MCF 10A (cell line): ENCODE measurements at regions not wholly inside any gene's neighbourhood (a gene's known extent, or its start where the extent isn't known, plus 50 kb on each side); places are given as distances from the start of the nearest gene placed in this dataset.
A peak's percentile ranks its signal among the peaks of the same experiment; 100 is the strongest.

Experiments used
- BruUV-seq: library from RNA; stranded (reverse); fragments of 400-500 nt; replicated peaks from 2 replicates; lab custom pipeline; 2021; lab: Mats Ljungman, UMichigan
- CTCF ChIA-PET: fragments of 300-600 bp; sonication (Branson Sonifier 250); formaldehyde crosslinking; extraction: SDS; loops from one replicate; lab custom pipeline; 2021; ENCODE audit warnings: antibody characterized with exemption, inconsistent platforms; lab: Yijun Ruan, JAX
- POLR2A ChIA-PET: fragments of 300-600, 350-650 bp; sonication (Branson Sonifier 250); formaldehyde crosslinking; extraction: SDS; loops from one replicate; lab custom pipeline; 2020; ENCODE audit warnings: antibody characterized with exemption, inconsistent platforms; lab: Yijun Ruan, JAX
- DNase-seq: peaks from one replicate; pipeline ENCODE4 v3.0.0-alpha.2; 2018; ENCODE audit not compliant: unreplicated experiment
- H3K27ac Mint-ChIP-seq: one replicate; pipeline ENCODE4 v1.8.0; 2022; ENCODE audit warnings: mild to moderate bottlenecking, low read depth, mixed read lengths; ENCODE audit not compliant: unreplicated experiment
- H3K27me3 Mint-ChIP-seq: one replicate; pipeline ENCODE4 v1.8.0; 2022; ENCODE audit warnings: mixed read lengths; ENCODE audit not compliant: insufficient read depth, unreplicated experiment
- H3K36me3 Mint-ChIP-seq: one replicate; pipeline ENCODE4 v1.8.0; 2022; ENCODE audit warnings: mild to moderate bottlenecking, moderate library complexity, mixed read lengths; ENCODE audit not compliant: insufficient read depth, unreplicated experiment
- H3K4me1 Mint-ChIP-seq: one replicate; pipeline ENCODE4 v1.8.0; 2022; ENCODE audit warnings: mixed read lengths; ENCODE audit not compliant: insufficient read depth, unreplicated experiment
- H3K4me3 Mint-ChIP-seq: one replicate; pipeline ENCODE4 v1.8.0; 2022; ENCODE audit warnings: mild to moderate bottlenecking, moderate library complexity, mixed read lengths; ENCODE audit not compliant: unreplicated experiment
- H3K9me3 Mint-ChIP-seq: one replicate; pipeline ENCODE4 v1.8.0; 2022; ENCODE audit warnings: mixed read lengths; ENCODE audit not compliant: unreplicated experiment
- intact Hi-C: fragments of 100-400 bp; cut with micrococcal nuclease; formaldehyde crosslinking; loops from 2 replicates; pipeline ENCODE4 v1.14.1; 2022
- TF ChIP-seq, protein P1 (sequence below): fragments of 200-600 bp; IDR thresholded peaks from one replicate; pipeline ENCODE4 v1.8.0; 2022; ENCODE audit warnings: antibody characterized with exemption, mild to moderate bottlenecking; ENCODE audit not compliant: unreplicated experiment

DNA sequence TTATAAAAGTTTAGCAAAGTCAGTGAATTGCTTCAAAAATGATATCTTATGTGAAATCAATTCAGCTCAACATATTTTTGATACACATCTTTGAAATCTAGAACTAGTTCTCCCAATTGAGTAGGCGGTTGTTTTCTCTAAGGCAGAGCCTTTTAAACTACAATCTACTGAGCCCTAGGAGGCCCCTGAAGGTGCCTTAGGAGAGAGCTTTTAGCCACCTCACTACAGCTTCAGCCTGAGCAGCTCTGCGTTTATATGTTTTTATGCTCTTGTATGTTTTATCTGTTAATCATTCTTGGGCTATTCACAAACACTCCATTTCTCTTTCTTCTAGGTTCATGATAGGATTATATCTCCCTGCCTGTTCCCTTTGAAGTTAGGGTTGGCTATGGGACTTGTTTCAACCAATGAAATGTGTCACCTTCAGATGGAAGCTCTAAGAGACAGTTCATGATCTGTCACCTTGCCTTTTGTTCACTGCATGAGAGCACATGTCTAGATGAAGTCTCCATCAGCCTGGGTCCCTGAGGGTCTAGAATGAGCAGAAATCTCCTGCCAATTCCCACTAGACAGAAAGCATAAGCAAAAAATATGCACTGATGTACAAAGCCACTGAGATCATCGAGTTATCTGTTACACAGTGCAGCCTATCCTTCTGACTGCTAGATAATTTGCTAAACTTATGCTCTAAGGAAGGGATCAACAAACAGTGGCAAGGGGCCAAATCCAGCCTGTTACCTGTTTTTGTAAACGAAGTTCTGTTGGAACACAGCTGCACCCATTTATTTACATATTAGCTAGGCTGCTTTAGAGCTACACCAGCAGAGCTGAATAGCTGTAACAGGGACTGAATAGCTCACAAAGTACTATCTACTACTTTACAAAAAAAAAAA lies 128.5 kb upstream of the CDK1 start:
- no TSS peak for BruUV-seq
- H3K27me3 Mint-ChIP-seq, result no peaks in the 10 kb centered on the region
- H3K4me3 Mint-ChIP-seq, result no peak overlapping the region
- intact Hi-C loops, result loop anchor here (5.0 to 10.0 kb wide), 2 partner anchors 83 to 545 kb away; no protein-coding TSS in a partner anchor
- no peak for DNase-seq
- TF ChIP-seq, protein P1, sequence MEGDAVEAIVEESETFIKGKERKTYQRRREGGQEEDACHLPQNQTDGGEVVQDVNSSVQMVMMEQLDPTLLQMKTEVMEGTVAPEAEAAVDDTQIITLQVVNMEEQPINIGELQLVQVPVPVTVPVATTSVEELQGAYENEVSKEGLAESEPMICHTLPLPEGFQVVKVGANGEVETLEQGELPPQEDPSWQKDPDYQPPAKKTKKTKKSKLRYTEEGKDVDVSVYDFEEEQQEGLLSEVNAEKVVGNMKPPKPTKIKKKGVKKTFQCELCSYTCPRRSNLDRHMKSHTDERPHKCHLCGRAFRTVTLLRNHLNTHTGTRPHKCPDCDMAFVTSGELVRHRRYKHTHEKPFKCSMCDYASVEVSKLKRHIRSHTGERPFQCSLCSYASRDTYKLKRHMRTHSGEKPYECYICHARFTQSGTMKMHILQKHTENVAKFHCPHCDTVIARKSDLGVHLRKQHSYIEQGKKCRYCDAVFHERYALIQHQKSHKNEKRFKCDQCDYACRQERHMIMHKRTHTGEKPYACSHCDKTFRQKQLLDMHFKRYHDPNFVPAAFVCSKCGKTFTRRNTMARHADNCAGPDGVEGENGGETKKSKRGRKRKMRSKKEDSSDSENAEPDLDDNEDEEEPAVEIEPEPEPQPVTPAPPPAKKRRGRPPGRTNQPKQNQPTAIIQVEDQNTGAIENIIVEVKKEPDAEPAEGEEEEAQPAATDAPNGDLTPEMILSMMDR, result no peak
- H3K27ac Mint-ChIP-seq, result no peak overlapping the region
- ChIA-PET CTCF (interaction anchor here (0.5 to 8.1 kb wide), 18 partner anchors 10 to 549 kb away, joined by 3 to 77 read pairs (median 3); no protein-coding TSS in a partner anchor), POLR2A (interaction anchor here (0.6 to 1.4 kb wide), 5 partner anchors 118 to 329 kb away, joined by 3 to 6 read pairs (median 3); partner anchors contain the start of gene CDK1)
- H3K36me3 Mint-ChIP-seq, result no peaks in the 10 kb centered on the region
- H3K9me3 Mint-ChIP-seq, result no peaks in the 10 kb centered on the region
- no peaks in the 10 kb centered on the region for H3K4me1 Mint-ChIP-seq

GRCh38 chr10:60648761-60649160 lies 129.5 kb upstream of the CDK1 start:
- no peak for DNase-seq
- H3K27me3 Mint-ChIP-seq, result no peaks in the 10 kb centered on the region
- no peaks in the 10 kb centered on the region for H3K4me1 Mint-ChIP-seq
- H3K27ac Mint-ChIP-seq, result no peak overlapping the region
- POLR2A ChIA-PET, result no interaction called here
- intact Hi-C loops, result loop anchor here (10.0 kb wide), 1 partner anchor 544 kb away; no protein-coding TSS in a partner anchor
- no TSS peak for BruUV-seq
- H3K4me3 Mint-ChIP-seq, result no peak overlapping the region
- H3K36me3 Mint-ChIP-seq, result no peaks in the 10 kb centered on the region
- TF ChIP-seq, protein P1, result no peak
- CTCF ChIA-PET, result interaction anchor here (0.5 to 8.1 kb wide), 15 partner anchors 9 to 1585 kb away, joined by 3 to 77 read pairs (median 5); no protein-coding TSS in a partner anchor
- no peaks in the 10 kb centered on the region for H3K9me3 Mint-ChIP-seq

DNA sequence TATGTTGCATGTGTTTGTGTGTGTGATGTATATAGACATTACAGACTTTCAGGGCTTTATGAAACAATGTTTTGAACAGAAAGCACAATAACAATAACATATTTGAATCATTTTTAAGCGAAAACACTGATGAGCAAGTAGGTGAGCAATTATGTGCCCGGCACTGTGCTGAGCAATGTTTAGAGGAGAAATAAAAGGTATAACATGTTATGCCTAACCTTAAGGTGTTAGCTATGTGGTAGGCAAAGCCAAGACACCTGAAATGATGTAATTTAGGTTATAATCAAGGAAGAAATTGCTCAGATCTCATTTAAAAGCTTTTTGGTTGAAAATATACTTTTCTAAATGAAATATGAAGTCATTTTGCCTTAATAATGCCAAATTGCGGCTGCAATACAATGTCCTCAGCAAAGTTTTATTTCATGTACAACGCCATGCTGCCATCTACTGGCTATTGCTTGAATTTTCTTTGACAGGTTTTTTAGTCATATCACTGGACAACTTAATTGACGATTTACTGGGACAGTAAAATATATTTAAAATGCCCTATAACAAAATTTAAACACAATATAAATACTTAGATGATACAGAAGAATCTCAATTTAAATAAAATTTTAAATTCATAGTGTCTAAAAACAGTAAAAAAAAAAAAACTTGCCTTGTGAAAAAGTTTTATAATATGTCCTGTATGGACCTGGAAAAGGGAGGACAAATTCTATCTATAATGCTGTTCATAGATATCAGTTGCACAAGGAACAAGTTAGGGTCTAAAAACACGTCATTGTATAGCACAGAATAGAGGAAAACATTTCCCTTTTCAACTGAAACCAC lies 131.1 kb upstream of the CDK1 start:
- BruUV-seq, result no TSS peak
- ChIA-PET CTCF (interaction anchor here (0.6 to 8.1 kb wide), 35 partner anchors 8 to 1436 kb away, joined by 3 to 117 read pairs (median 4); no protein-coding TSS in a partner anchor), POLR2A (interaction anchor here (0.6 to 1.8 kb wide), 6 partner anchors 9 to 204 kb away, joined by 3 to 8 read pairs (median 4); no protein-coding TSS in a partner anchor)
- Mint-ChIP-seq H3K27me3 (no peaks in the 10 kb centered on the region), H3K36me3 (no peaks in the 10 kb centered on the region), H3K4me1 (no peaks in the 10 kb centered on the region), H3K27ac (no peak overlapping the region), H3K9me3 (no peaks in the 10 kb centered on the region), H3K4me3 (no peak overlapping the region)
- peak; percentile 76 for DNase-seq
- intact Hi-C loops, result loop anchor here (1.0 to 10.0 kb wide), 5 partner anchors 98 to 542 kb away; no protein-coding TSS in a partner anchor
- TF ChIP-seq, protein P1, result peak; percentile 70
